ENCODE measurements at regions not wholly inside any gene's neighbourhood (a gene's known extent, or its start where the extent isn't known, plus 50 kb on each side); places are given as distances from the start of the nearest gene placed in this dataset.

- Histone ChIP-seq H3K27me3 (ENCODE audit: insufficient read depth, insufficient read length) (no peaks in the 10 kb centered on the region), H3K36me3 (ENCODE audit: insufficient read depth, insufficient read length, low read length) (no peaks in the 10 kb centered on the region), H3K9me3 (ENCODE audit: insufficient read depth, low read length) (no peaks in the 10 kb centered on the region), H3K4me1 (ENCODE audit: insufficient read depth, insufficient read length) (no peaks in the 10 kb centered on the region), H3K9ac (ENCODE audit: insufficient read length, low read depth) (no peak overlapping the region), H3K4me3 (ENCODE audit: insufficient read length, low read depth) (no peak overlapping the region)
- DNase-seq (ENCODE audit: low read depth, low spot score), result no peak
- TF ChIP-seq ZNF274 (IDR thresholded peaks at IDR 0.05; ENCODE audit: low read depth, low read length) (no peak), SUZ12 (IDR thresholded peaks at IDR 0.05; ENCODE audit: extremely low read depth, insufficient read depth, insufficient read length) (no peak), YY1 (IDR thresholded peaks at IDR 0.05; ENCODE audit: insufficient read depth, insufficient read length) (no peak)
Observed at GRCh38 chr7:109158246-109158645, 588.6 kb downstream of the DNAJB9 start.

GRCh38 chr7:109176661-109177060 is 607.0 kb downstream of the DNAJB9 start:
- DNase-seq (ENCODE audit: low read depth, low spot score), result no peak
- no peaks in the 10 kb centered on the region for H3K36me3 ChIP-seq (ENCODE audit: insufficient read depth, insufficient read length, low read length)
- no peaks in the 10 kb centered on the region for H3K27me3 ChIP-seq (ENCODE audit: insufficient read depth, insufficient read length)
- H3K9me3 ChIP-seq (ENCODE audit: insufficient read depth, low read length), result peaks cover 1% of the 10 kb centered on the region; the same call in 1 of the 2 replicates
- H3K4me1 ChIP-seq (ENCODE audit: insufficient read depth, insufficient read length), result no peaks in the 10 kb centered on the region
- TF ChIP-seq ZNF274 (IDR thresholded peaks at IDR 0.05; ENCODE audit: low read depth, low read length) (no peak), YY1 (IDR thresholded peaks at IDR 0.05; ENCODE audit: insufficient read depth, insufficient read length) (no peak), SUZ12 (IDR thresholded peaks at IDR 0.05; ENCODE audit: extremely low read depth, insufficient read depth, insufficient read length) (no peak)
- no peak overlapping the region for H3K4me3 ChIP-seq (ENCODE audit: insufficient read length, low read depth)
- H3K9ac ChIP-seq (ENCODE audit: insufficient read length, low read depth), result no peak overlapping the region

- H3K27me3 ChIP-seq (ENCODE audit: insufficient read depth, insufficient read length), result no peaks in the 10 kb centered on the region
- no peaks in the 10 kb centered on the region for H3K36me3 ChIP-seq (ENCODE audit: insufficient read depth, insufficient read length, low read length)
- no peak overlapping the region for H3K4me3 ChIP-seq (ENCODE audit: insufficient read length, low read depth)
- no peaks in the 10 kb centered on the region for H3K4me1 ChIP-seq (ENCODE audit: insufficient read depth, insufficient read length)
- no peak for DNase-seq (ENCODE audit: low read depth, low spot score)
- no peak overlapping the region for H3K9ac ChIP-seq (ENCODE audit: insufficient read length, low read depth)
- TF ChIP-seq ZNF274 (IDR thresholded peaks at IDR 0.05; ENCODE audit: low read depth, low read length) (no peak), YY1 (IDR thresholded peaks at IDR 0.05; ENCODE audit: insufficient read depth, insufficient read length) (no peak), SUZ12 (IDR thresholded peaks at IDR 0.05; ENCODE audit: extremely low read depth, insufficient read depth, insufficient read length) (no peak)
- H3K9me3 ChIP-seq (ENCODE audit: insufficient read depth, low read length), result peaks cover 8% of the 10 kb centered on the region; the same call in 1 of the 2 replicates
Observed at GRCh38 chr7:109178342-109178741, 608.7 kb downstream of the DNAJB9 start.

- H3K4me3 ChIP-seq (ENCODE audit: insufficient read length, low read depth), result no peak overlapping the region
- no peaks in the 10 kb centered on the region for H3K36me3 ChIP-seq (ENCODE audit: insufficient read depth, insufficient read length, low read length)
- H3K9ac ChIP-seq (ENCODE audit: insufficient read length, low read depth), result no peak overlapping the region
- no peaks in the 10 kb centered on the region for H3K27me3 ChIP-seq (ENCODE audit: insufficient read depth, insufficient read length)
- no peaks in the 10 kb centered on the region for H3K4me1 ChIP-seq (ENCODE audit: insufficient read depth, insufficient read length)
- DNase-seq (ENCODE audit: low read depth, low spot score), result no peak
- TF ChIP-seq ZNF274 (IDR thresholded peaks at IDR 0.05; ENCODE audit: low read depth, low read length) (no peak), YY1 (IDR thresholded peaks at IDR 0.05; ENCODE audit: insufficient read depth, insufficient read length) (no peak), SUZ12 (IDR thresholded peaks at IDR 0.05; ENCODE audit: extremely low read depth, insufficient read depth, insufficient read length) (no peak)
- H3K9me3 ChIP-seq (ENCODE audit: insufficient read depth, low read length), result peaks cover 8% of the 10 kb centered on the region; the same call in 1 of the 2 replicates
Observed at GRCh38 chr7:109179601-109180000, 609.9 kb downstream of the DNAJB9 start.

- Histone ChIP-seq H3K4me3 (ENCODE audit: insufficient read length, low read depth) (no peak overlapping the region), H3K4me1 (ENCODE audit: insufficient read depth, insufficient read length) (no peaks in the 10 kb centered on the region), H3K27me3 (ENCODE audit: insufficient read depth, insufficient read length) (no peaks in the 10 kb centered on the region), H3K36me3 (ENCODE audit: insufficient read depth, insufficient read length, low read length) (no peaks in the 10 kb centered on the region), H3K9ac (ENCODE audit: insufficient read length, low read depth) (no peak overlapping the region), H3K9me3 (ENCODE audit: insufficient read depth, low read length) (no peaks in the 10 kb centered on the region)
- TF ChIP-seq SUZ12 (IDR thresholded peaks at IDR 0.05; ENCODE audit: extremely low read depth, insufficient read depth, insufficient read length), result no peak
- no peak for TF ChIP-seq ZNF274 (IDR thresholded peaks at IDR 0.05; ENCODE audit: low read depth, low read length)
- TF ChIP-seq YY1 (IDR thresholded peaks at IDR 0.05; ENCODE audit: insufficient read depth, insufficient read length), result no peak
- DNase-seq (ENCODE audit: low read depth, low spot score), result no peak
Observed at GRCh38 chr7:109190766-109191398, 621.2 kb downstream of the DNAJB9 start.

- H3K9ac ChIP-seq (ENCODE audit: insufficient read length, low read depth), result no peak overlapping the region
- no peak for TF ChIP-seq SUZ12 (IDR thresholded peaks at IDR 0.05; ENCODE audit: extremely low read depth, insufficient read depth, insufficient read length)
- TF ChIP-seq ZNF274 (IDR thresholded peaks at IDR 0.05; ENCODE audit: low read depth, low read length), result no peak
- TF ChIP-seq YY1 (IDR thresholded peaks at IDR 0.05; ENCODE audit: insufficient read depth, insufficient read length), result no peak
- DNase-seq (ENCODE audit: low read depth, low spot score), result no peak
- no peaks in the 10 kb centered on the region for H3K36me3 ChIP-seq (ENCODE audit: insufficient read depth, insufficient read length, low read length)
- no peak overlapping the region for H3K4me3 ChIP-seq (ENCODE audit: insufficient read length, low read depth)
- H3K27me3 ChIP-seq (ENCODE audit: insufficient read depth, insufficient read length), result no peaks in the 10 kb centered on the region
- no peaks in the 10 kb centered on the region for H3K9me3 ChIP-seq (ENCODE audit: insufficient read depth, low read length)
- no peaks in the 10 kb centered on the region for H3K4me1 ChIP-seq (ENCODE audit: insufficient read depth, insufficient read length)
Observed at GRCh38 chr7:109206196-109206595, 636.5 kb downstream of the DNAJB9 start.

GRCh38 chr7:109213081-109213480 is 643.4 kb downstream of the DNAJB9 start:
- no peak overlapping the region for H3K4me3 ChIP-seq (ENCODE audit: insufficient read length, low read depth)
- no peaks in the 10 kb centered on the region for H3K36me3 ChIP-seq (ENCODE audit: insufficient read depth, insufficient read length, low read length)
- DNase-seq (ENCODE audit: low read depth, low spot score), result no peak
- TF ChIP-seq YY1 (IDR thresholded peaks at IDR 0.05; ENCODE audit: insufficient read depth, insufficient read length), result no peak
- no peak for TF ChIP-seq ZNF274 (IDR thresholded peaks at IDR 0.05; ENCODE audit: low read depth, low read length)
- TF ChIP-seq SUZ12 (IDR thresholded peaks at IDR 0.05; ENCODE audit: extremely low read depth, insufficient read depth, insufficient read length), result no peak
- H3K9me3 ChIP-seq (ENCODE audit: insufficient read depth, low read length), result no peaks in the 10 kb centered on the region
- no peaks in the 10 kb centered on the region for H3K4me1 ChIP-seq (ENCODE audit: insufficient read depth, insufficient read length)
- H3K27me3 ChIP-seq (ENCODE audit: insufficient read depth, insufficient read length), result no peaks in the 10 kb centered on the region
- H3K9ac ChIP-seq (ENCODE audit: insufficient read length, low read depth), result no peak overlapping the region
